K562 (cell line): ENCODE measurements at regions not wholly inside any gene's neighbourhood (a gene's known extent, or its start where the extent isn't known, plus 50 kb on each side); places are given as distances from the start of the nearest gene placed in this dataset.

ENCODE experiments used
- ATAC-seq: fragments of 200-7000 bp; cut with Tn5 transposase; 3 replicates; pipeline ENCODE4 v1.9.1; 2020; ENCODE audit warnings: moderate library complexity
- BruUV-seq: library from RNA; stranded (reverse); fragments of 400-500 nt; replicated peaks from 2 replicates; lab custom pipeline; 2021; lab: Mats Ljungman, UMichigan
- CTCF ChIA-PET: fragments of 300-600 bp; formaldehyde crosslinking; extraction: SDS; loops from one replicate; lab custom pipeline; 2021; ENCODE audit warnings: low intra/inter-chr PET ratio; lab: Yijun Ruan, JAX
- POLR2A ChIA-PET: fragments of 300-600, 350-650 bp; sonication (Branson Sonifier 250); formaldehyde crosslinking; extraction: SDS; loops from one replicate; lab custom pipeline; 2021; ENCODE audit warnings: antibody characterized with exemption, inconsistent platforms; lab: Yijun Ruan, JAX
- DNase-seq, 4 experiments: peaks; one replicate each; pipeline versions ENCODE4 v3.0.0 to v3.0.0-alpha.2; 2011 to 2018; ENCODE audit warnings: low spot score in 3 of 4, mixed read lengths in 3 of 4; ENCODE audit errors: extremely low read depth in 1 of 4
- FAIRE-seq: peaks from 2 replicates; lab custom pipeline; 2011; peaks lifted over from hg19 to GRCh38; lab: Jason Lieb, UNC
- H2AFZ ChIP-seq: 2 replicates; pipeline ENCODE4 v1.6.0; 2011; ENCODE audit warnings: low read depth, low read length, control low read depth, inconsistent platforms
- H3K27ac ChIP-seq: fragments of 200-600 bp; 3 replicates; pipeline ENCODE4 v1.8.0; 2011; ENCODE audit warnings: low read depth, mild to moderate bottlenecking, control low read depth, inconsistent platforms, low read length, moderate library complexity, mixed read lengths; ENCODE audit errors: extremely low read depth
- H3K27me3 ChIP-seq, 2 experiments: fragments of 300-600 bp in 1 of 2; 2 replicates in 1 of 2; 3 replicates in 1 of 2; pipeline versions ENCODE4 v1.6.0 to v1.8.0; 2011; ENCODE audit warnings: inconsistent platforms in 2 of 2, low read length in 2 of 2, mild to moderate bottlenecking in 1 of 2, mixed read lengths in 1 of 2, moderate library complexity in 1 of 2; ENCODE audit not compliant: control insufficient read depth in 2 of 2, insufficient read depth in 2 of 2
- H3K36me3 ChIP-seq: fragments of 300-600 bp; 3 replicates; pipeline ENCODE4 v1.8.0; 2011; ENCODE audit warnings: mild to moderate bottlenecking, low read length, inconsistent platforms; ENCODE audit not compliant: control insufficient read depth, insufficient read depth
- H3K4me1 ChIP-seq, 2 experiments: fragments of 200-600 bp in 1 of 2; replicated peaks in 1 of 2; 2 replicates in 1 of 2; 3 replicates in 1 of 2; pipeline versions ENCODE4 v1.5.1 to v1.8.0; 2011; ENCODE audit warnings: inconsistent platforms in 2 of 2, low read length in 2 of 2, mild to moderate bottlenecking in 1 of 2, mixed read lengths in 1 of 2, moderate library complexity in 1 of 2; ENCODE audit not compliant: control insufficient read depth in 2 of 2, insufficient read depth in 2 of 2
- H3K4me2 ChIP-seq: 2 replicates; pipeline ENCODE4 v1.6.1; 2011; ENCODE audit warnings: low read length, control low read depth, inconsistent platforms, mixed read lengths; ENCODE audit not compliant: insufficient read depth
- H3K4me3 ChIP-seq: fragments of 200-600 bp; sonication (generic), shearing (Covaris generic); 2 replicates; pipeline ENCODE4 v1.5.1; 2016; ENCODE audit warnings: control low read depth, inconsistent platforms
- H3K79me2 ChIP-seq: fragments of 200-600 bp; 3 replicates; pipeline ENCODE4 v1.8.0; 2011; ENCODE audit warnings: low read length, inconsistent platforms; ENCODE audit not compliant: control insufficient read depth, insufficient read depth
- H3K9ac ChIP-seq, 2 experiments: 2 replicates each; pipeline versions ENCODE4 v1.6.0 to v1.6.1; 2011; ENCODE audit warnings: low read depth in 2 of 2, low read length in 2 of 2, control low read depth in 1 of 2, inconsistent platforms in 1 of 2, mild to moderate bottlenecking in 1 of 2, mixed read lengths in 1 of 2; ENCODE audit not compliant: insufficient read depth in 1 of 2
- H3K9me1 ChIP-seq: one replicate; pipeline ENCODE4 v1.6.0; 2011; ENCODE audit warnings: inconsistent platforms, mild to moderate bottlenecking, low read length, moderate library complexity; ENCODE audit not compliant: control insufficient read depth, insufficient read depth
- H3K9me3 ChIP-seq: replicated peaks from 2 replicates; pipeline ENCODE4 v1.5.1; 2011; ENCODE audit warnings: low read depth, low read length, inconsistent platforms; ENCODE audit not compliant: control insufficient read depth, insufficient read depth
- H4K20me1 ChIP-seq: replicated peaks from 2 replicates; pipeline ENCODE4 v1.6.1; 2011; ENCODE audit warnings: low read length, inconsistent platforms, mixed read lengths; ENCODE audit not compliant: control insufficient read depth, insufficient read depth
- CBFA2T3 ChIP-seq: fragments of 450-650 bp; IDR thresholded peaks from 2 replicates; pipeline ENCODE4 v1.6.1; 2017
- CTCF ChIP-seq, 3 experiments: IDR thresholded peaks in 2 of 3; conservative IDR thresholded peaks in 1 of 3; 2 replicates each; pipeline ENCODE4 v1.5.1; 2011 to 2012; ENCODE audit warnings: low read length in 3 of 3, mild to moderate bottlenecking in 3 of 3, control low read depth in 2 of 3, improper control_type of control experiment in 1 of 3, inconsistent platforms in 1 of 3, low read depth in 1 of 3, mixed read lengths in 1 of 3, moderate library complexity in 1 of 3; ENCODE audit not compliant: insufficient read depth in 2 of 3
- RAD21 ChIP-seq, 2 experiments: fragments of 250-450 bp in 1 of 2; fragments of 450-650 bp in 1 of 2; sonication (Bioruptor Pico) in 1 of 2; formaldehyde crosslinking in 1 of 2; IDR thresholded peaks in 1 of 2; conservative IDR thresholded peaks in 1 of 2; 2 replicates each; pipeline versions ENCODE4 v1.4.0 to v1.8.0; 2020 to 2022; ENCODE audit warnings: mild to moderate bottlenecking in 2 of 2, moderate library complexity in 1 of 2
- ZNF398 ChIP-seq: fragments of 250-450 bp; sonication (Bioruptor Pico); IDR thresholded peaks from 2 replicates; pipeline ENCODE4 v1.8.0; 2021; ENCODE audit warnings: moderate library complexity, mild to moderate bottlenecking, inconsistent platforms
- WGBS: fragments of 100-300 bp; shearing (Covaris generic); methylation state at CpG from one replicate; pipeline ENCODE4 v1.1.6; 2016; ENCODE audit warnings: low coverage, mixed read lengths; ENCODE audit not compliant: insufficient coverage; ENCODE audit errors: missing lambda C conversion rate; 5-methylcytosine and 5-hydroxymethylcytosine counted together
- in situ Hi-C: fragments of 300-500 bp; cut with MboI; formaldehyde crosslinking; loops from 4 replicates; pipeline ENCODE4 v1.15.0; 2018; ENCODE audit warnings: inconsistent platforms, mixed read lengths
- intact Hi-C: fragments of 100-400 bp; cut with micrococcal nuclease; formaldehyde crosslinking; loops from 2 replicates; pipeline ENCODE4 v1.14.2; 2022

GRCh38 chr11:22920939-22921565, 60.8 kb upstream of the CCDC179 start:
- 2% methylated on average over 5 of the region's 5 CpGs for WGBS
- intact Hi-C loops (no loop called here), in situ Hi-C loops (no loop called here)
- no TSS peak for BruUV-seq
- no peak for TF ChIP-seq ZNF398
- TF ChIP-seq CTCF (IDR thresholded peaks at IDR 0.05 in 2 of 3, conservative IDR thresholded peaks at IDR 0.05 in 1 of 3; ENCODE audit: insufficient read depth in 2 of 3, low read depth in 1 of 3, low read length in 3 of 3): peak in 1 of 3 experiments; percentile 27; a peak in 1 of 6 replicates
- no peak for TF ChIP-seq CBFA2T3
- peak in 1 of 2 experiments; percentile 45; a peak in 2 of 4 replicates for TF ChIP-seq RAD21 (CRISPR knock-in tag; conservative IDR thresholded peaks at IDR 0.05 in 1 of 2, IDR thresholded peaks at IDR 0.05 in 1 of 2)
- no peak overlapping the region for H3K4me3 ChIP-seq
- no peak overlapping the region for H3K27ac ChIP-seq
- H3K36me3 ChIP-seq: no peaks in the 10 kb centered on the region
- FAIRE-seq: no peak
- H3K9me3 ChIP-seq: no peaks in the 10 kb centered on the region
- ChIA-PET POLR2A (no interaction called here), CTCF (no interaction called here)
- peak in 2 of 4 experiments; percentile 2 to 6 for DNase-seq
- peak; percentile 59; the same call in 1 of the 3 replicates for ATAC-seq
- no peaks in the 10 kb centered on the region for H3K4me1 ChIP-seq
- no peaks in the 10 kb centered on the region for H3K9me1 ChIP-seq
- H3K27me3 ChIP-seq: no peaks in the 10 kb centered on the region
- H4K20me1 ChIP-seq: no peaks in the 10 kb centered on the region
- no peak overlapping the region for H3K9ac ChIP-seq
- no peak overlapping the region for H2AFZ ChIP-seq
- no peaks in the 10 kb centered on the region for H3K79me2 ChIP-seq
- H3K4me2 ChIP-seq: no peak overlapping the region
